Chondrocyte (in vitro differentiated cells): ENCODE measurements at regions not wholly inside any gene's neighbourhood (a gene's known extent, or its start where the extent isn't known, plus 50 kb on each side); places are given as distances from the start of the nearest gene placed in this dataset.

Experiments
- DNase-seq: peaks from one replicate; pipeline ENCODE4 v3.0.0; 2021; ENCODE audit warnings: mixed read lengths, low spot score
- H3K27ac Mint-ChIP-seq: one replicate; pipeline ENCODE4 v1.8.0; 2021; ENCODE audit warnings: mild to moderate bottlenecking, moderate library complexity, mixed read lengths; ENCODE audit not compliant: unreplicated experiment
- H3K27me3 Mint-ChIP-seq: 2 replicates; pipeline ENCODE4 v1.8.0; 2021; ENCODE audit warnings: low read depth, mixed read lengths
- H3K36me3 Mint-ChIP-seq: 2 replicates; pipeline ENCODE4 v1.8.0; 2021; ENCODE audit warnings: low read depth, mixed read lengths
- H3K4me1 Mint-ChIP-seq: 2 replicates; pipeline ENCODE4 v1.8.0; 2021; ENCODE audit warnings: low read depth, mild to moderate bottlenecking, mixed read lengths
- H3K4me3 Mint-ChIP-seq: one replicate; pipeline ENCODE4 v1.8.0; 2021; ENCODE audit warnings: mild to moderate bottlenecking, moderate library complexity, mixed read lengths; ENCODE audit not compliant: unreplicated experiment
- H3K9me3 Mint-ChIP-seq: 2 replicates; pipeline ENCODE4 v1.8.0; 2021; ENCODE audit warnings: low read depth, mixed read lengths
- CTCF ChIP-seq: fragments of 200-600 bp; sonication (generic); IDR thresholded peaks from 2 replicates; pipeline ENCODE4 v1.5.0; 2021; ENCODE audit warnings: antibody characterized with exemption, mild to moderate bottlenecking, moderate library complexity

- H3K36me3 Mint-ChIP-seq, result no peaks in the 10 kb centered on the region
- H3K27me3 Mint-ChIP-seq, result peaks cover 2% of the 10 kb centered on the region
- no peak for DNase-seq
- no peak overlapping the region for H3K27ac Mint-ChIP-seq
- H3K9me3 Mint-ChIP-seq, result peaks cover 9% of the 10 kb centered on the region
- TF ChIP-seq CTCF, result no peak
- no peak overlapping the region for H3K4me3 Mint-ChIP-seq
- no peaks in the 10 kb centered on the region for H3K4me1 Mint-ChIP-seq
These were observed 340.1 kb downstream of the PHF14 start for GRCh38 chr7:11313801-11314200.

- Mint-ChIP-seq H3K4me1 (no peaks in the 10 kb centered on the region), H3K27ac (no peak overlapping the region), H3K27me3 (peaks cover 2% of the 10 kb centered on the region), H3K4me3 (no peak overlapping the region), H3K9me3 (peaks cover 9% of the 10 kb centered on the region), H3K36me3 (no peaks in the 10 kb centered on the region)
- TF ChIP-seq CTCF, result no peak
- DNase-seq, result no peak
These were observed 342.1 kb downstream of the PHF14 start for GRCh38 chr7:11315666-11316258.

- TF ChIP-seq CTCF, result no peak
- no peak for DNase-seq
- peaks cover 9% of the 10 kb centered on the region for H3K9me3 Mint-ChIP-seq
- H3K4me1 Mint-ChIP-seq, result no peaks in the 10 kb centered on the region
- H3K27ac Mint-ChIP-seq, result no peak overlapping the region
- H3K36me3 Mint-ChIP-seq, result no peaks in the 10 kb centered on the region
- H3K27me3 Mint-ChIP-seq, result peaks cover 2% of the 10 kb centered on the region
- H3K4me3 Mint-ChIP-seq, result no peak overlapping the region
These were observed 344.1 kb downstream of the PHF14 start for GRCh38 chr7:11317766-11318165.

GRCh38 chr7:11319491-11320274 lies 346.0 kb downstream of the PHF14 start:
- H3K27ac Mint-ChIP-seq, result no peak overlapping the region
- H3K36me3 Mint-ChIP-seq, result no peaks in the 10 kb centered on the region
- H3K4me1 Mint-ChIP-seq, result no peaks in the 10 kb centered on the region
- no peak for TF ChIP-seq CTCF
- no peak for DNase-seq
- H3K27me3 Mint-ChIP-seq, result peaks cover 1% of the 10 kb centered on the region
- no peak overlapping the region for H3K4me3 Mint-ChIP-seq
- peaks cover 9% of the 10 kb centered on the region for H3K9me3 Mint-ChIP-seq
